ENCODE measurements at regions not wholly inside any gene's neighbourhood (a gene's known extent, or its start where the extent isn't known, plus 50 kb on each side); places are given as distances from the start of the nearest gene placed in this dataset.
"Not testable (repeated sequence)": the region's sequence is repeated elsewhere in the genome, so short reads cannot be mapped to it uniquely, and the experiment has no call there.

GRCh38 chrX:142742581-142742980, 283.1 kb upstream of the SPANXN4 start:
- DNase-seq = no peak

GRCh38 chrX:142733327-142733726, 292.4 kb upstream of the SPANXN4 start:
- no peak for DNase-seq

- DNase-seq = no peak
These were observed 313.9 kb upstream of the SPANXN4 start for GRCh38 chrX:142711796-142712290.

GRCh38 chrX:142702749-142703148, 323.0 kb upstream of the SPANXN4 start:
- DNase-seq = no peak

- DNase-seq = no peak
These were observed 337.5 kb upstream of the SPANXN4 start for GRCh38 chrX:142688256-142688655.

- no peak for DNase-seq
These were observed 339.0 kb upstream of the SPANXN4 start for GRCh38 chrX:142686653-142687283.

GRCh38 chrX:142686206-142686605, 339.5 kb upstream of the SPANXN4 start:
- no peak for DNase-seq

GRCh38 chrX:142680038-142680437, 345.7 kb upstream of the SPANXN4 start:
- DNase-seq = no peak

GRCh38 chrX:142671036-142671435, 354.7 kb upstream of the SPANXN4 start:
- no peak for DNase-seq

- DNase-seq = no peak
These were observed 362.2 kb upstream of the SPANXN4 start for GRCh38 chrX:142663330-142664095.

GRCh38 chrX:142661696-142662095, 364.0 kb upstream of the SPANXN4 start:
- no peak for DNase-seq

- no peak for DNase-seq
These were observed 370.2 kb upstream of the SPANXN4 start for GRCh38 chrX:142655507-142655906.

- DNase-seq = no peak
These were observed 388.5 kb upstream of the SPANXN4 start for GRCh38 chrX:142637206-142637605.

GRCh38 chrX:142616636-142617035, 409.1 kb upstream of the SPANXN4 start:
- no peak for DNase-seq

GRCh38 chrX:142613403-142613802, 408.3 kb upstream of the MAGEC2 start:
- no peak for DNase-seq

GRCh38 chrX:142606629-142607028, 401.5 kb upstream of the MAGEC2 start:
- not testable (repeated sequence) for DNase-seq

GRCh38 chrX:142601792-142602191, 396.7 kb upstream of the MAGEC2 start:
- no peak for DNase-seq

- DNase-seq = no peak
These were observed 388.3 kb upstream of the MAGEC2 start for GRCh38 chrX:142593361-142593862.

- no peak for DNase-seq
These were observed 371.5 kb upstream of the MAGEC2 start for GRCh38 chrX:142576615-142577014.

- DNase-seq = no peak
These were observed 344.8 kb upstream of the MAGEC2 start for GRCh38 chrX:142549923-142550322.

- no peak for DNase-seq
These were observed 300.7 kb upstream of the MAGEC2 start for GRCh38 chrX:142505839-142506238.

GRCh38 chrX:142503967-142504643, 299.0 kb upstream of the MAGEC2 start:
- no peak for DNase-seq

GRCh38 chrX:142502441-142502840, 297.4 kb upstream of the MAGEC2 start:
- DNase-seq = no peak
